ENCODE measurements at regions not wholly inside any gene's neighbourhood (a gene's known extent, or its start where the extent isn't known, plus 50 kb on each side); places are given as distances from the start of the nearest gene placed in this dataset.

DNA sequence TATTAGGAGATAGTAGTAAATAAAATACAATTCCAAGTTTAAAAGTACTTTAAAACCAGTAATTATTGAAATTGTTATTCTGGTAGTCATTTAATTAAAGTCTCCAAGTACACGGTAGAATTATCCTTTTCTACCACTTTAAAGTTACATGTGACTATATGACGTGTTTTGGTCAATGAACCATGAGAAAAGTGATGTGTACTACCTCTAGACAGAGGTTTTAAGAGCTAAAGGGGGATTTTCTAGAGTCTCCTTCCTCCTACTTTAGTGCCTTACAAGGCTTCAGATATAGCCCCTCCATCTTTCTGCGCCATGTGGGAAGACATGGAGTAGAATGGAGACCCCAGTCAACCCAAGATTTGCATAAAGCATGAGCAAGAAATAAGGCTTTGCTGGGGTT is 2296.6 kb upstream of the AGA start:
- Histone ChIP-seq H3K4me1 (replicated peaks in 1 of 2) (no peaks in the 10 kb centered on the region), H3K4me3 (no peak overlapping the region), H3K27ac (no peak overlapping the region)
- WGBS, 10 experiments, result 0 to 100% (median 50%) methylated on average over 1 to 3 of the region's 3 CpGs; no CpG with 5 or more reads in 3 of the 10 experiments
- in situ Hi-C loops (cut with MboI; ENCODE audit: low pct_unique_long_range_greater_than_20kb in 2 of 9, low sequenced_read_pairs in 9 of 9, unreplicated experiment in 9 of 9), result no loop called here
- no peak for ATAC-seq (replicated peaks in 6 of 8)

GRCh38 chr4:179747218-179747910 is 2305.1 kb upstream of the AGA start:
- WGBS, 10 experiments, result 0 to 82% (median 57%) methylated on average over 1 to 4 of the region's 4 CpGs; no CpG with 5 or more reads in 1 of the 10 experiments
- in situ Hi-C loops (cut with MboI; ENCODE audit: low pct_unique_long_range_greater_than_20kb in 2 of 9, low sequenced_read_pairs in 9 of 9, unreplicated experiment in 9 of 9), result no loop called here
- ATAC-seq (replicated peaks in 6 of 8), result peak in 4 of 8 experiments; percentile 41 to 82 (median 64)
- H3K4me3 ChIP-seq, result no peak overlapping the region
- peaks cover 0 to 2% of the 10 kb centered on the region in 2 donors for H3K4me1 ChIP-seq (replicated peaks in 1 of 2)
- no peak overlapping the region for H3K27ac ChIP-seq

- 4 to 96% (median 85%) methylated on average over 2 to 6 of the region's 6 CpGs for WGBS, 10 experiments
- no peak overlapping the region for H3K4me3 ChIP-seq
- in situ Hi-C loops (cut with MboI; ENCODE audit: low pct_unique_long_range_greater_than_20kb in 2 of 9, low sequenced_read_pairs in 9 of 9, unreplicated experiment in 9 of 9), result no loop called here
- H3K27ac ChIP-seq, result no peak overlapping the region
- H3K4me1 ChIP-seq (replicated peaks in 1 of 2), result peaks cover 0 to 2% of the 10 kb centered on the region in 2 donors
- ATAC-seq (replicated peaks in 6 of 8), result no peak
Measured at GRCh38 chr4:179748837-179749236, 2306.6 kb upstream of the AGA start.

DNA sequence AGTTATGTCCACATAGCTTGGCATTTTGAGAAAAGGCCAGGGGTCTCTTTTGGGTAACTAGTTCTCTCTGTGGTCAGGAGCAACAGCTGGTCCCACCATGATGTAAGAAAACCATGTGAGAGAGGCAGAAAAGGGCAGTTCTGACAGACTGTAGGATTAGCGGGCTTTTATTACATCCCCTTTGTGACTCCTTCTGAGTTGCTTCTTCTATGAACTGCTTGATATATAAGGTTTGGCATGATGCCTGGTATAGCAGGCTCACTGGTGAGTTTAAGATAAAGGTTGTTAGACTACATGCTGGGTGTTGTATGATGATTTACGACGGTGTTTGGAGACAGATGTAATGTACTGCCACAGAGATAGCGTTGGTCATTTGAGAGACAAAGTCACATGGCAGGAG is 2308.1 kb upstream of the AGA start:
- in situ Hi-C loops (cut with MboI; ENCODE audit: low pct_unique_long_range_greater_than_20kb in 2 of 9, low sequenced_read_pairs in 9 of 9, unreplicated experiment in 9 of 9), result no loop called here
- Histone ChIP-seq H3K4me3 (no peak overlapping the region), H3K4me1 (replicated peaks in 1 of 2) (peaks cover 0 to 2% of the 10 kb centered on the region in 2 donors), H3K27ac (no peak overlapping the region)
- peak in 3 of 8 experiments; percentile 50 to 85 (median 58) for ATAC-seq (replicated peaks in 6 of 8)
- WGBS, 10 experiments, result 30 to 100% (median 58%) methylated on average over 2 to 4 of the region's 4 CpGs; no CpG with 5 or more reads in 1 of the 10 experiments

DNA sequence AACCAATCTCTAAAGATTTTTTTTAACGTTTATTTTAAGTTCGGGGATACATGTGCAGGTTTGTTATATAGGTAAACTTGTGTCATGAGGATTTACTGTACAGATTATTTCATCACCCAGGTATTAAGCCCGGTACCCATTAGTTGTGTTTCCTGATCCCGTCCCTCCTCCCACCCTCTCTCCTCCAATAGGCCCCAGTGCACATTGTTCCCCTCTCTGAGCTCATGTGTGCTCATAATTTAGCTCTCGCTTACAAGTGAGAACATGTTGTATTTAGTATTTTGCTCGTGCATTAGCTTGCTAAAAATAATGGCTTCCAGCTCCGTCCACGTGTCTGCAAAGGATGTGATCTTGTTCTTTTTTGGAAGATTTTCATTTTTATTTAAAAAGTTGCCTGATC is 2309.4 kb upstream of the AGA start:
- peaks cover 0 to 2% of the 10 kb centered on the region in 2 donors for H3K4me1 ChIP-seq (replicated peaks in 1 of 2)
- no peak overlapping the region for H3K27ac ChIP-seq
- in situ Hi-C loops (cut with MboI; ENCODE audit: low pct_unique_long_range_greater_than_20kb in 2 of 9, low sequenced_read_pairs in 9 of 9, unreplicated experiment in 9 of 9), result no loop called here
- ATAC-seq (replicated peaks in 6 of 8), result no peak
- WGBS, 10 experiments, result 0 to 87% (median 60%) methylated on average over 1 to 8 of the region's 8 CpGs; no CpG with 5 or more reads in 1 of the 10 experiments
- no peak overlapping the region for H3K4me3 ChIP-seq

GRCh38 chr4:179755322-179755721 is 2313.1 kb upstream of the AGA start:
- H3K4me1 ChIP-seq (replicated peaks in 1 of 2), result no peaks in the 10 kb centered on the region
- in situ Hi-C loops (cut with MboI; ENCODE audit: low pct_unique_long_range_greater_than_20kb in 2 of 9, low sequenced_read_pairs in 9 of 9, unreplicated experiment in 9 of 9), result no loop called here
- no peak overlapping the region for H3K27ac ChIP-seq
- no peak for ATAC-seq (replicated peaks in 6 of 8)
- WGBS, 10 experiments, result 0 to 50% (median 21%) methylated on average over 1 of the region's 1 CpG; no CpG with 5 or more reads in 2 of the 10 experiments
- H3K4me3 ChIP-seq, result no peak overlapping the region

- no peaks in the 10 kb centered on the region for H3K4me1 ChIP-seq (replicated peaks in 1 of 2)
- no peak for ATAC-seq (replicated peaks in 6 of 8)
- WGBS, 10 experiments, result 0 to 100% (median 87%) methylated on average over 1 of the region's 1 CpG
- in situ Hi-C loops (cut with MboI; ENCODE audit: low pct_unique_long_range_greater_than_20kb in 2 of 9, low sequenced_read_pairs in 9 of 9, unreplicated experiment in 9 of 9), result no loop called here
- H3K4me3 ChIP-seq, result no peak overlapping the region
- H3K27ac ChIP-seq, result no peak overlapping the region
Measured at GRCh38 chr4:179757641-179758040, 2315.4 kb upstream of the AGA start.

DNA sequence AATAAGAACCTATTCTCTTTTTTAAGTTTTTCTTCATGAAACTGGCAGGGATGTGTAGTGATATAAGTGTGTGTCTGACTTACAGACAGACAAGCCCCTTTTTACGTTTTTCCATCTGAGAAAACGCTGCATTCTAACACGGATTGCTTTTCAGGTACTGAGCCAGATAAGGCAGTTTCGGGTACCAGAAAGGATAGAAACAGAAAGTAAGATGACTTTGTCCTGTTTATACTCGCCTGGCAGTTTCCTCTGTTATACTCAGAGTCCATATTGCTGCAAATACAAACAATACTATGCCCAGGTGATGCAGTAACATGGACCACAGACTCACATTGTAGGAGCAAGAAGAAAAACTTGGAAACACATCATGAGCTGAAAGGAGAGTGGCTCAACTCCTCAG is 2320.6 kb upstream of the AGA start:
- ATAC-seq (replicated peaks in 6 of 8), result no peak
- H3K27ac ChIP-seq, result no peak overlapping the region
- no peaks in the 10 kb centered on the region for H3K4me1 ChIP-seq (replicated peaks in 1 of 2)
- H3K4me3 ChIP-seq, result no peak overlapping the region
- 0 to 100% (median 59%) methylated on average over 2 to 5 of the region's 5 CpGs; no CpG with 5 or more reads in 2 of the 10 experiments for WGBS, 10 experiments
- in situ Hi-C loops (cut with MboI; ENCODE audit: low pct_unique_long_range_greater_than_20kb in 2 of 9, low sequenced_read_pairs in 9 of 9, unreplicated experiment in 9 of 9), result no loop called here

DNA sequence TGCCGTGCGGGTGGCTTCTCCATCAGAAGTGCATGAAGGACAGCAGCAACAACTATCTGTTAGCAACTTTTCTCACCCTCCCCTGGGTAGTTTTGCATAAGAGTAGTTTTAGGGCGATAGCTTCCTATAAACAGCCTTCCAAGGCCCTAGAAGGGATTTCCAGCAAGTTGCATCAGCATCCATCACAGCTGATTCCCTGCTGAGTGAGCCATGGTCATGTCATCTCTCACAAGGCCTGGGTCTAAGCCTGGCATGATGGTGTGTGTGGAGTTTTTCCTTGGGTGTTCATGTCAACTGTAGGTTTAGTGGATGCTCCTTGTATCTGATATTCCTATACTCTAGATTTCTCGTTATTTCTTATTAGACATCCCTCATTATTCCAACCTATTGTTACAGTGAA is 2324.7 kb upstream of the AGA start:
- ATAC-seq (replicated peaks in 6 of 8), result peak in 1 of 8 experiments; percentile 63
- 0 to 100% (median 59%) methylated on average over 1 to 4 of the region's 4 CpGs; no CpG with 5 or more reads in 3 of the 10 experiments for WGBS, 10 experiments
- Histone ChIP-seq H3K27ac (no peak overlapping the region), H3K4me3 (no peak overlapping the region), H3K4me1 (replicated peaks in 1 of 2) (no peaks in the 10 kb centered on the region)
- in situ Hi-C loops (cut with MboI; ENCODE audit: low pct_unique_long_range_greater_than_20kb in 2 of 9, low sequenced_read_pairs in 9 of 9, unreplicated experiment in 9 of 9), result no loop called here

- Histone ChIP-seq H3K4me3 (no peak overlapping the region), H3K27ac (no peak overlapping the region), H3K4me1 (replicated peaks in 1 of 2) (no peaks in the 10 kb centered on the region)
- ATAC-seq (replicated peaks in 6 of 8), result peak in 5 of 8 experiments; percentile 45 to 78 (median 75)
- WGBS, 10 experiments, result 0 to 100% (median 69%) methylated on average over 1 to 3 of the region's 3 CpGs
- in situ Hi-C loops (cut with MboI; ENCODE audit: low pct_unique_long_range_greater_than_20kb in 2 of 9, low sequenced_read_pairs in 9 of 9, unreplicated experiment in 9 of 9), result no loop called here
Measured at GRCh38 chr4:179768996-179769395, 2326.8 kb upstream of the AGA start.

GRCh38 chr4:179797738-179798137 is 2355.5 kb upstream of the AGA start:
- peak in 3 of 8 experiments; percentile 42 to 98 (median 58) for ATAC-seq (replicated peaks in 6 of 8)
- in situ Hi-C loops (cut with MboI; ENCODE audit: low pct_unique_long_range_greater_than_20kb in 2 of 9, low sequenced_read_pairs in 9 of 9, unreplicated experiment in 9 of 9), result no loop called here
- WGBS, 10 experiments, result 40 to 100% (median 75%) methylated on average over 1 to 5 of the region's 5 CpGs

DNA sequence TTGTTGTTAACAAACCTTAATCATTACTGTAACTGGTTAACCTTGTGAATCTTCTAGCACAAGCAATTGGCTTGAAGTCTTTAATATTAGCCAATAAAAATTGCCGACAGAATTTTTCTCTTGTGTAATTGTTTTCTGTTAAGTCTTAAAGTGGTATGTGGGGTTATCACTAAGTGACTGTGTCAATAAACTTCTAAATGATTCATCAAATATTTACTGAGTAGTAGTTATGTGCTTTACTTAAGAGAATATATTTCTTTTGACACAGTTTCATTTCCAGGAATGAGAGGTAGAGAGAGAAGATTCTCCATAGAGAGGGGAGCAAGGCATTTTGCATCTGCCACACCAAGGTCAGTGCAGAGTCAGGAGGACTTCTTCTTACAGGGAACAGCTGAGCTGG is 2361.6 kb upstream of the AGA start:
- WGBS, 10 experiments, result 14 to 100% (median 56%) methylated on average over 1 of the region's 1 CpG; no CpG with 5 or more reads in 5 of the 10 experiments
- no peaks in the 10 kb centered on the region for H3K4me1 ChIP-seq (replicated peaks in 1 of 2)
- ATAC-seq (replicated peaks in 6 of 8), result no peak

More at GRCh38 chr4:179797738-179798137, 2355.5 kb upstream of the AGA start:
- Histone ChIP-seq H3K4me1 (replicated peaks in 1 of 2) (no peaks in the 10 kb centered on the region), H3K4me3 (no peak overlapping the region), H3K27ac (no peak overlapping the region)

GRCh38 chr4:179804440-179804839 is 2362.2 kb upstream of the AGA start:
- Histone ChIP-seq H3K4me3 (no peak overlapping the region), H3K27ac (no peak overlapping the region), H3K4me1 (replicated peaks in 1 of 2) (no peaks in the 10 kb centered on the region)
- in situ Hi-C loops (cut with MboI; ENCODE audit: low pct_unique_long_range_greater_than_20kb in 2 of 9, low sequenced_read_pairs in 9 of 9, unreplicated experiment in 9 of 9), result no loop called here
- ATAC-seq (replicated peaks in 6 of 8), result no peak
- WGBS, 10 experiments, result 80 to 86% (median 80%) methylated on average over 1 of the region's 1 CpG; no CpG with 5 or more reads in 7 of the 10 experiments

More for the DNA sequence above, 2361.6 kb upstream of the AGA start:
- in situ Hi-C loops (cut with MboI; ENCODE audit: low pct_unique_long_range_greater_than_20kb in 2 of 9, low sequenced_read_pairs in 9 of 9, unreplicated experiment in 9 of 9), result no loop called here
- Histone ChIP-seq H3K4me3 (no peak overlapping the region), H3K27ac (no peak overlapping the region)

DNA sequence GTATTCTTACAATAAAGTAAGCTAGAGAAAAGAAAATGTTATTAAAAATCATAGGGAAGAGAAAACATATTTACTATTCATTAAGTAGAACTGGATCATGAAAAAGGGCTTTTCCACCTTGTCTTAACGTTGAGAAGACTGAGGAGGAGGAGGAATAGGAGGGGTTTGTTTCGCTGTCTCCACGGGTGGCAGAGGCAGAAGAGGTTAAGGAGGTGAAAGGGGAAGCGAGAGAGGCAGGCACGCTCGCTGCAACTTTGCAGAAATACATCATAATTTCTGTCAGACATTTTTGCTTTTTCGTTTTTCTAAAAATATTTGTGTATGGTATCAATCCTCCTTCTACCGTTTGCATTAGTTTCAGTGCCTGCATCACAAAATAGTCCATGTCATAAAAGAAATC is 2375.1 kb upstream of the AGA start:
- Histone ChIP-seq H3K27ac (no peak overlapping the region), H3K4me1 (replicated peaks in 1 of 2) (no peaks in the 10 kb centered on the region), H3K4me3 (no peak overlapping the region)
- in situ Hi-C loops (cut with MboI; ENCODE audit: low pct_unique_long_range_greater_than_20kb in 2 of 9, low sequenced_read_pairs in 9 of 9, unreplicated experiment in 9 of 9), result no loop called here
- WGBS, 10 experiments, result 7 to 87% (median 62%) methylated on average over 3 to 8 of the region's 8 CpGs
- no peak for ATAC-seq (replicated peaks in 6 of 8)
